DOHH2 (cell line): ENCODE measurements at regions not wholly inside any gene's neighbourhood (a gene's known extent, or its start where the extent isn't known, plus 50 kb on each side); places are given as distances from the start of the nearest gene placed in this dataset.

Experiments used
- EZH2phosphoT487 ChIP-seq: fragments of 200-600 bp; sonication (generic); IDR thresholded peaks from 2 replicates; pipeline ENCODE4 v1.6.1; 2017; ENCODE audit warnings: borderline replicate concordance, mild to moderate bottlenecking, antibody characterized with exemption, low read length, moderate library complexity, mixed read lengths
- TF ChIP-seq, protein P1 (sequence below): fragments of 200-600 bp; sonication (generic); IDR thresholded peaks from one replicate; pipeline ENCODE4 v1.5.1; 2014; ENCODE audit warnings: antibody characterized with exemption, mild to moderate bottlenecking, low read depth, low read length; ENCODE audit not compliant: poor library complexity, severe bottlenecking

DNA sequence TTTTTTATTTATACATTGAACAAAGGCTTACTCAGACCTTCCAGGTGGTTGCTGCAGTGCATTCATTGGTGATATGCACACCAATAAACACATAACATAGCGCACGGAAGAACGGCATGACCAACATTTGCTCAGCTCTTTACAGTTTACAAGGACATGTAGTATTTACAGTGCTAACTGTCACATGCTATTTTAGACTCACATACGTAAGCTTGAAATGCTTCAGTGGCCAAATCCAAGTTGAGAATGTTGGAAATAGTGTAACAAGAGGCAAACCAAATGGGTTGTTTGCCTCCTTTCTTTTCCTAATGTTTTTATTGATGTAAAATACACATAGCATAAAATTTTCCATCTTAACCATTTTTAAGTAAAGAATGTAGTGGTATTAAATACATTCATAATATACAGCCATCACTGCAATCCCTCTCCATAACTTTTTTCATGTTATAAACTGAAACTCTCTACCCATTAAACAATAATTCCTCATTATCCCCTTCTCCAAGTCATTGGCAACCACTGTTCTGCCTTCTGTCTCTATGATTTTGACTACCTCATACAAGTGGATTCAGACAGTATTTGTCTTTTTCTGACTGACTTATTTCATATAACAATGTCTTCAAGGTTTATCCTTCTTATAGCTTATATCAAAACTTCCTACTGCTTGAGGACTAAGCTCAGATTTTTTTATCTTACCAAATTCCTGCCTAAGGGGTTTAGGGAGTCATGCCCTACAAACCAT lies 1722.9 kb upstream of the AGA start:
- TF ChIP-seq, protein P1, sequence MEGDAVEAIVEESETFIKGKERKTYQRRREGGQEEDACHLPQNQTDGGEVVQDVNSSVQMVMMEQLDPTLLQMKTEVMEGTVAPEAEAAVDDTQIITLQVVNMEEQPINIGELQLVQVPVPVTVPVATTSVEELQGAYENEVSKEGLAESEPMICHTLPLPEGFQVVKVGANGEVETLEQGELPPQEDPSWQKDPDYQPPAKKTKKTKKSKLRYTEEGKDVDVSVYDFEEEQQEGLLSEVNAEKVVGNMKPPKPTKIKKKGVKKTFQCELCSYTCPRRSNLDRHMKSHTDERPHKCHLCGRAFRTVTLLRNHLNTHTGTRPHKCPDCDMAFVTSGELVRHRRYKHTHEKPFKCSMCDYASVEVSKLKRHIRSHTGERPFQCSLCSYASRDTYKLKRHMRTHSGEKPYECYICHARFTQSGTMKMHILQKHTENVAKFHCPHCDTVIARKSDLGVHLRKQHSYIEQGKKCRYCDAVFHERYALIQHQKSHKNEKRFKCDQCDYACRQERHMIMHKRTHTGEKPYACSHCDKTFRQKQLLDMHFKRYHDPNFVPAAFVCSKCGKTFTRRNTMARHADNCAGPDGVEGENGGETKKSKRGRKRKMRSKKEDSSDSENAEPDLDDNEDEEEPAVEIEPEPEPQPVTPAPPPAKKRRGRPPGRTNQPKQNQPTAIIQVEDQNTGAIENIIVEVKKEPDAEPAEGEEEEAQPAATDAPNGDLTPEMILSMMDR, result no peak
- no peak for TF ChIP-seq EZH2phosphoT487
